Astrocyte of the cerebellum (primary cell): ENCODE measurements at regions not wholly inside any gene's neighbourhood (a gene's known extent, or its start where the extent isn't known, plus 50 kb on each side); places are given as distances from the start of the nearest gene placed in this dataset.

Experiments used
- DNase-seq: peaks from one replicate; pipeline ENCODE4 v3.0.0-alpha.2; 2011; ENCODE audit warnings: low read depth
- H3K4me3 ChIP-seq: 2 replicates; pipeline ENCODE4 v1.5.1; 2011; ENCODE audit warnings: mild to moderate bottlenecking, low read depth, low read length, moderate library complexity
- CTCF ChIP-seq: IDR thresholded peaks from 2 replicates; pipeline ENCODE4 v1.5.1; 2012; ENCODE audit warnings: low read length, low read depth, moderate library complexity, mild to moderate bottlenecking; ENCODE audit errors: missing control alignments
- in situ Hi-C: cut with HindIII; loops from 2 replicates; pipeline ENCODE4 v1.10.0; 2017; ENCODE audit warnings: low sequenced_read_pairs

GRCh38 chr15:70436428-70436827 is 326.9 kb downstream of the UACA start:
- in situ Hi-C loops = no loop called here
- DNase-seq = no peak

GRCh38 chr15:70435872-70436271 is 327.5 kb downstream of the UACA start:
- TF ChIP-seq CTCF = no peak
- in situ Hi-C loops = no loop called here
- DNase-seq = no peak
- H3K4me3 ChIP-seq = no peak overlapping the region

More at GRCh38 chr15:70436428-70436827, 326.9 kb downstream of the UACA start:
- no peak overlapping the region for H3K4me3 ChIP-seq
- no peak for TF ChIP-seq CTCF

- H3K4me3 ChIP-seq = no peak overlapping the region
- DNase-seq = no peak
- in situ Hi-C loops = no loop called here
- no peak for TF ChIP-seq CTCF
Measured at GRCh38 chr15:70435369-70435768, 328.0 kb downstream of the UACA start.

GRCh38 chr15:70433586-70434324 is 329.6 kb downstream of the UACA start:
- no peak for TF ChIP-seq CTCF
- no peak overlapping the region for H3K4me3 ChIP-seq
- no peak for DNase-seq
- in situ Hi-C loops = loop anchor here (5.0 kb wide), 1 partner anchor 46 kb away; no protein-coding TSS in a partner anchor

- in situ Hi-C loops = loop anchor here (5.0 kb wide), 1 partner anchor 46 kb away; no protein-coding TSS in a partner anchor
- TF ChIP-seq CTCF = no peak
- DNase-seq = no peak
- H3K4me3 ChIP-seq = no peak overlapping the region
Measured at GRCh38 chr15:70432924-70433495, 330.3 kb downstream of the UACA start.

- in situ Hi-C loops = loop anchor here (5.0 kb wide), 1 partner anchor 45 kb away; no protein-coding TSS in a partner anchor
- DNase-seq = no peak
- no peak for TF ChIP-seq CTCF
- no peak overlapping the region for H3K4me3 ChIP-seq
Measured at GRCh38 chr15:70431854-70432253, 331.5 kb downstream of the UACA start.
